Astrocyte (in vitro differentiated cells and primary cell): ENCODE measurements at regions not wholly inside any gene's neighbourhood (a gene's known extent, or its start where the extent isn't known, plus 50 kb on each side); places are given as distances from the start of the nearest gene placed in this dataset.

Experiments
- DNase-seq: peaks from one replicate; pipeline ENCODE4 v3.0.0-alpha.2; 2010; ENCODE audit warnings: low read depth
- FAIRE-seq: peaks from 2 replicates; lab custom pipeline; 2011; peaks lifted over from hg19 to GRCh38; lab: Jason Lieb, UNC
- H2AFZ ChIP-seq: 2 replicates; pipeline ENCODE4 v1.6.0; 2012; ENCODE audit warnings: low read depth, low read length, inconsistent platforms
- H3K27ac ChIP-seq: 2 replicates; pipeline ENCODE4 v1.5.1; 2011; ENCODE audit warnings: low read depth, low read length, inconsistent platforms
- H3K27me3 ChIP-seq: 2 replicates; pipeline ENCODE4 v1.6.0; 2011; ENCODE audit warnings: low read length, inconsistent platforms; ENCODE audit not compliant: insufficient read depth
- H3K36me3 ChIP-seq: 2 replicates; pipeline ENCODE4 v1.5.1; 2011; ENCODE audit warnings: low read length, inconsistent platforms; ENCODE audit not compliant: insufficient read depth
- H3K4me1 ChIP-seq: 2 replicates; pipeline ENCODE4 v1.5.1; 2011; ENCODE audit warnings: low read length, inconsistent platforms; ENCODE audit not compliant: insufficient read depth
- H3K4me2 ChIP-seq: 2 replicates; pipeline ENCODE4 v1.6.0; 2012; ENCODE audit warnings: low read length, inconsistent platforms
- H3K4me3 ChIP-seq: 2 replicates; pipeline ENCODE4 v1.5.1; 2011; ENCODE audit warnings: low read depth, mild to moderate bottlenecking, low read length, inconsistent platforms; ENCODE audit not compliant: insufficient read depth
- H3K79me2 ChIP-seq: 2 replicates; pipeline ENCODE4 v1.6.0; 2012; ENCODE audit warnings: mild to moderate bottlenecking, low read length, inconsistent platforms; ENCODE audit not compliant: insufficient read depth
- H3K9ac ChIP-seq: 2 replicates; pipeline ENCODE4 v1.6.0; 2012; ENCODE audit warnings: mild to moderate bottlenecking, low read length, inconsistent platforms
- H3K9me3 ChIP-seq: 2 replicates; pipeline ENCODE4 v1.5.1; 2012; ENCODE audit warnings: low read depth, mild to moderate bottlenecking, low read length, inconsistent platforms; ENCODE audit not compliant: insufficient read depth
- H4K20me1 ChIP-seq: 2 replicates; pipeline ENCODE4 v1.6.0; 2012; ENCODE audit warnings: low read length, inconsistent platforms; ENCODE audit not compliant: insufficient read depth
- H3K27ac Mint-ChIP-seq: one replicate; pipeline ENCODE4 v1.8.0; 2021; ENCODE audit warnings: mild to moderate bottlenecking, mixed read lengths; ENCODE audit not compliant: unreplicated experiment
- H3K27me3 Mint-ChIP-seq: one replicate; pipeline ENCODE4 v1.8.0; 2021; ENCODE audit warnings: low read depth, mixed read lengths; ENCODE audit not compliant: unreplicated experiment
- H3K36me3 Mint-ChIP-seq: one replicate; pipeline ENCODE4 v1.8.0; 2021; ENCODE audit warnings: low read depth, mixed read lengths; ENCODE audit not compliant: unreplicated experiment
- H3K4me1 Mint-ChIP-seq: one replicate; pipeline ENCODE4 v1.8.0; 2021; ENCODE audit warnings: low read depth, mixed read lengths; ENCODE audit not compliant: unreplicated experiment
- H3K4me3 Mint-ChIP-seq: one replicate; pipeline ENCODE4 v1.8.0; 2021; ENCODE audit warnings: mild to moderate bottlenecking, moderate library complexity, mixed read lengths; ENCODE audit not compliant: unreplicated experiment
- H3K9me3 Mint-ChIP-seq: one replicate; pipeline ENCODE4 v1.8.0; 2021; ENCODE audit warnings: mild to moderate bottlenecking, mixed read lengths; ENCODE audit not compliant: unreplicated experiment
- EZH2 ChIP-seq: IDR thresholded peaks from 2 replicates; pipeline ENCODE4 v1.6.1; 2012; ENCODE audit warnings: mild to moderate bottlenecking, low read length, inconsistent platforms; ENCODE audit not compliant: insufficient read depth
- TF ChIP-seq, protein P1 (sequence below): IDR thresholded peaks from 2 replicates; pipeline ENCODE4 v1.5.1; 2011; ENCODE audit warnings: low read depth, mild to moderate bottlenecking, inconsistent platforms, low read length, moderate library complexity; ENCODE audit not compliant: insufficient read depth

DNA sequence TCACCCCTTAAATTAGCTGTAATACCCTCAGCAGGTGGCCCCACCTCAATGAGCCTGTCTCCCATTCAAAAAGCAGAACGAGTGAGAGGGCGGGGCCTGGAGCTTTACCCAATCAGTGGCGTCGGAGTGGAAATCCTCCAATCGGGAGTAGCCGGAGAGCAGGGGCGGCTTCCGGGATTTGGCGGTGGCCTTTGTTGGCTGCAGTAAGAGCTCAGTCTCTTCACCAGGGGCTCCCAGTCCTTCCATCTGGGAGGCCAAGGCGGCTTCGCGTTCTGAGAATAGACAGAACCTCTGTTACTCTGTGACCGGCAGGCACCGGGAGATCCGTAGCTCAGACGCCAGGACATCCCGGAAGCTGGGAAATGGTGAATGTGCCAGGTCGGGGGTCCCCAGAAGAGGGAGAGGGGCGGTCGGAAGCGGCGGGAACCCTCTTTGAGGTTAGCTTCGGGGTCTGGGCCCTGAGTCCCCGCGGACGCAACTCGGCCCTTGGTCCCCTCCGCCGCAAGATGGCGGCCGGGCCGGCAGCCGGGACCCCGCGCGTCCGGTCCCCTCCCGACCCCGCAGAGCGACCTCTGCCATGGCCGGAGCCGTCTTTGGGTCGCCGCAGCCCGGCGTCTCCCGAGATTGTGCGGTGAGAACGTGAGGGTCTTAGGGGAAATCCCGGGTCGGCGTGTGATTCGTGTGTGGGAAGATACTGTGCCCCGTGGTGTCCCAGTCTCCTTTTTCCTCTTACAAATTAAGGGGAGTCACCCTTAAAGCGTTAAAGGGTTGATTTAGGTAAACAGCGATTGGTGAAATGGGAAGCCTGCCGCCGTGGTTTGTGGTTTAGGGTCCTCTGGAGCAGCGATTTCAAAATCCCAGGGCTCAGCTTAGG, 160.3 kb upstream of the ZNF267 start:
- peak overlapping the region; percentile 89 for H3K27ac ChIP-seq
- FAIRE-seq (no peak), DNase-seq (peak; percentile 86)
- H3K27me3 ChIP-seq: no peaks in the 10 kb centered on the region
- Mint-ChIP-seq H3K9me3 (no peaks in the 10 kb centered on the region), H3K27me3 (no peaks in the 10 kb centered on the region), H3K4me3 (peak overlapping the region; percentile 99), H3K36me3 (peaks cover 17% of the 10 kb centered on the region), H3K27ac (peak overlapping the region; percentile 99), H3K4me1 (peaks cover 12% of the 10 kb centered on the region)
- no peaks in the 10 kb centered on the region for H3K36me3 ChIP-seq
- H3K4me3 ChIP-seq: peak overlapping the region; percentile 85
- H4K20me1 ChIP-seq: peaks cover 26% of the 10 kb centered on the region
- H3K79me2 ChIP-seq: peaks cover 41% of the 10 kb centered on the region
- H2AFZ ChIP-seq: peak overlapping the region; percentile 79
- peak overlapping the region; percentile 94 for H3K4me2 ChIP-seq
- H3K9ac ChIP-seq: peak overlapping the region; percentile 93
- H3K4me1 ChIP-seq: peaks cover 7% of the 10 kb centered on the region
- H3K9me3 ChIP-seq: no peaks in the 10 kb centered on the region
- TF ChIP-seq EZH2: no peak
- TF ChIP-seq, protein P1, sequence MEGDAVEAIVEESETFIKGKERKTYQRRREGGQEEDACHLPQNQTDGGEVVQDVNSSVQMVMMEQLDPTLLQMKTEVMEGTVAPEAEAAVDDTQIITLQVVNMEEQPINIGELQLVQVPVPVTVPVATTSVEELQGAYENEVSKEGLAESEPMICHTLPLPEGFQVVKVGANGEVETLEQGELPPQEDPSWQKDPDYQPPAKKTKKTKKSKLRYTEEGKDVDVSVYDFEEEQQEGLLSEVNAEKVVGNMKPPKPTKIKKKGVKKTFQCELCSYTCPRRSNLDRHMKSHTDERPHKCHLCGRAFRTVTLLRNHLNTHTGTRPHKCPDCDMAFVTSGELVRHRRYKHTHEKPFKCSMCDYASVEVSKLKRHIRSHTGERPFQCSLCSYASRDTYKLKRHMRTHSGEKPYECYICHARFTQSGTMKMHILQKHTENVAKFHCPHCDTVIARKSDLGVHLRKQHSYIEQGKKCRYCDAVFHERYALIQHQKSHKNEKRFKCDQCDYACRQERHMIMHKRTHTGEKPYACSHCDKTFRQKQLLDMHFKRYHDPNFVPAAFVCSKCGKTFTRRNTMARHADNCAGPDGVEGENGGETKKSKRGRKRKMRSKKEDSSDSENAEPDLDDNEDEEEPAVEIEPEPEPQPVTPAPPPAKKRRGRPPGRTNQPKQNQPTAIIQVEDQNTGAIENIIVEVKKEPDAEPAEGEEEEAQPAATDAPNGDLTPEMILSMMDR: no peak

DNA sequence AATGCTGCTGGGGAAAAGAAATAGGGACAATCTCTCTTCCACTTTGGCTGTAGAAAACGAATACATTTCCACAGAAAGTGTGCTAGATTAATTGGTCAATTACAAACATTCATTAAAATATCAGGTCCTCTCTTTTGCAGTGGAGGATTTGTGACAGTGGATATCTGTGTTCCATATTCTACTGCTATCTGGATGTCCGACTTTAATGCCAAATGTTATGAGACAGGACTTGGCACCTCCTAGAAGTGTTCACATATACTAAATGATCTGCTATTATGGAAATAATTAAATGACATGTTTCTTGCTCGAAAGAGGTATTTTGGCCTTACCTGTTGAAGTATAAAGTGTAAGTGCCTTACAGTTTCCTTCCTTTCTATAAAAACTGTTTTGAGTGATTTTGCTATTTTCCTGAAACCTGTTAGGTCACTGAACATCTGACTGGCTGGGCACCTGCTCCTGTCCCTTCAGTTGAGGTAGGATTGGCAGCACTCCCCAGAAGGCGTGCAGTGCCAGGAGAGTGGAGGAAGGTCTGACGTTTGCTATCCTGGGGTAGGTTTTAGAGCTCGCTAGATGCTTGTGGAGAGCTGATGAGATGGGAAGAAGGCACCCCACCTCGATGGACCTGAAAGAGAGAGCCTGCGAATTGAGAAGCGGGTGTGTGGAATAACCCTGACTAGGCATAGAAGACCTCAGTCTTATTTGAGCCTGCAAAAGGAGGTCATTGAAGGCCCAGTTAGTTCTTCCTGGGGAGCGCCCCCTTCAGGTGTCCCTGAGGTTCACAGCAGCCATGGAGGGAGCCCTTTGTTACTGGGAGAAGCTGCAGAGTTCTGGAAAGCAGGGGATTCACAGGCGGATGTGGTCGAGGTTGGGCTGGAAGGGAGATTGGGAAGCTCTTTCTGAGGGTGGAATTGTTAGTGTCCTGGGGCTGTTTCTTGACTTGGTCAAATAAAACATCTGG, 159.4 kb upstream of the ZNF267 start:
- DNase-seq: no peak

More for the DNA sequence above, 159.4 kb upstream of the ZNF267 start:
- peak overlapping the region; percentile 99 for H3K4me3 Mint-ChIP-seq
- no peaks in the 10 kb centered on the region for H3K27me3 ChIP-seq
- peak overlapping the region; percentile 96 for H3K27ac Mint-ChIP-seq
- peak overlapping the region; percentile 85 for H3K4me3 ChIP-seq
- peak overlapping the region; percentile 89 for H3K27ac ChIP-seq
- no peak for TF ChIP-seq EZH2
- TF ChIP-seq, protein P1: peak; percentile 7
- H3K4me1 ChIP-seq: peaks cover 7% of the 10 kb centered on the region
- no peaks in the 10 kb centered on the region for H3K9me3 ChIP-seq
- peaks cover 26% of the 10 kb centered on the region for H4K20me1 ChIP-seq
- H3K9ac ChIP-seq: peak overlapping the region; percentile 93
- peaks cover 12% of the 10 kb centered on the region for H3K4me1 Mint-ChIP-seq
- FAIRE-seq: no peak
- H3K79me2 ChIP-seq: peaks cover 49% of the 10 kb centered on the region
- peaks cover 16% of the 10 kb centered on the region for H3K36me3 Mint-ChIP-seq
- H2AFZ ChIP-seq: peak overlapping the region; percentile 79
- H3K4me2 ChIP-seq: peak overlapping the region; percentile 94
- no peaks in the 10 kb centered on the region for H3K9me3 Mint-ChIP-seq
- H3K27me3 Mint-ChIP-seq: no peaks in the 10 kb centered on the region
- H3K36me3 ChIP-seq: no peaks in the 10 kb centered on the region
